ENCODE measurements at regions not wholly inside any gene's neighbourhood (a gene's known extent, or its start where the extent isn't known, plus 50 kb on each side); places are given as distances from the start of the nearest gene placed in this dataset.

- TF ChIP-seq POLR2A (IDR thresholded peaks at IDR 0.05; ENCODE audit: low read length) = no peak
- TF ChIP-seq GATA1 (IDR thresholded peaks at IDR 0.05; ENCODE audit: low read depth, low read length) = no peak
These were observed 430.7 kb downstream of the GADD45G start for GRCh38 chr9:90035471-90035870.
